GM18498 (cell line): ENCODE measurements at regions not wholly inside any gene's neighbourhood (a gene's known extent, or its start where the extent isn't known, plus 50 kb on each side); places are given as distances from the start of the nearest gene placed in this dataset.

Experiments
- ATAC-seq: cut with Tn5 transposase; IDR thresholded peaks from one replicate; pipeline ENCODE4 v1.9.1; 2021; ENCODE audit warnings: mild to moderate bottlenecking, moderate library complexity; ENCODE audit not compliant: unreplicated experiment

GRCh38 chr4:127214016-127214415 is 418.7 kb upstream of the INTU start:
- no peak for ATAC-seq

- ATAC-seq, result no peak
Observed at GRCh38 chr4:127214931-127215330, 417.8 kb upstream of the INTU start.

- no peak for ATAC-seq
Observed at GRCh38 chr4:127217586-127218229, 415.0 kb upstream of the INTU start.

- ATAC-seq, result no peak
Observed at GRCh38 chr4:127219232-127219631, 413.5 kb upstream of the INTU start.

GRCh38 chr4:127224556-127224955 is 408.2 kb upstream of the INTU start:
- ATAC-seq, result no peak

GRCh38 chr4:127229855-127230608 is 402.7 kb upstream of the INTU start:
- ATAC-seq, result no peak

- ATAC-seq, result no peak
Observed at GRCh38 chr4:127236889-127237288, 395.9 kb upstream of the INTU start.

- no peak for ATAC-seq
Observed at GRCh38 chr4:127237581-127237980, 395.2 kb upstream of the INTU start.

GRCh38 chr4:127238956-127239475 is 393.7 kb upstream of the INTU start:
- ATAC-seq, result no peak

- ATAC-seq, result no peak
Observed at GRCh38 chr4:127239902-127240763, 392.6 kb upstream of the INTU start.

GRCh38 chr4:127240764-127241105 is 392.0 kb upstream of the INTU start:
- ATAC-seq, result no peak

GRCh38 chr4:127244515-127244914 is 388.2 kb upstream of the INTU start:
- no peak for ATAC-seq

GRCh38 chr4:127246963-127247952 is 385.5 kb upstream of the INTU start:
- no peak for ATAC-seq

- ATAC-seq, result no peak
Observed at GRCh38 chr4:127249066-127249766, 383.5 kb upstream of the INTU start.

- no peak for ATAC-seq
Observed at GRCh38 chr4:127249767-127250108, 383.0 kb upstream of the INTU start.

GRCh38 chr4:127250577-127250976 is 382.2 kb upstream of the INTU start:
- ATAC-seq, result peak; percentile 68

GRCh38 chr4:127251423-127251822 is 381.3 kb upstream of the INTU start:
- ATAC-seq, result peak; percentile 71

GRCh38 chr4:127256500-127256899 is 376.3 kb upstream of the INTU start:
- ATAC-seq, result no peak

- no peak for ATAC-seq
Observed at GRCh38 chr4:127261476-127261875, 371.3 kb upstream of the INTU start.

- ATAC-seq, result no peak
Observed at GRCh38 chr4:127268367-127268766, 364.4 kb upstream of the INTU start.
